DMS53 treated with DMSO at 0.1 percent for 48 hours (cell line): ENCODE measurements at regions not wholly inside any gene's neighbourhood (a gene's known extent, or its start where the extent isn't known, plus 50 kb on each side); places are given as distances from the start of the nearest gene placed in this dataset.
A peak's percentile ranks its signal among the peaks of the same experiment; 100 is the strongest.

Experiments used
- DNase-seq: peaks from one replicate; lab custom pipeline; 2025; ENCODE audit not compliant: unreplicated experiment; lab: John Stamatoyannopoulos, UW

- DNase-seq: no peak
These were observed 462.0 kb upstream of the ARID1B start for GRCh38 chr6:156315146-156315545.

DNA sequence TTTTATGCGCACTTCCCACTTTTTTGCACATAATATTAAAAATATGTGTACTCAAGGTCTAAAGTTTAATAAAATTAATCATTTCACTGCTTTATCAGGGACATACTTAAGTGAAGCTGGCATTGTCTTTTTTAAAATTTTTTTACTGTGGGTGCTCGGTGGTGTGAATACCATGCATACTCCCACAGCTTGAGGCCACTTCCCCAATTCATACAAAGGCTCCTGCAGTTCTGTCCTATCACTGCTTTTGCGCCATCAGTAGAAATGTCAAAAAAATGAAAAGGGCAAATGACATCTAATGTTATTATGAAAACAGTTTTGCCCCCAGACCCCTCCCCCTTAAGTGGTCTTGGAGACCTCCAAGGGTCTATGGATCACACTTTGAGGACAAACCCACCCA is 464.1 kb upstream of the ARID1B start:
- DNase-seq: no peak

GRCh38 chr6:156311291-156311690 is 465.9 kb upstream of the ARID1B start:
- no peak for DNase-seq

- DNase-seq: no peak
These were observed 466.5 kb upstream of the ARID1B start for GRCh38 chr6:156310701-156311100.

DNA sequence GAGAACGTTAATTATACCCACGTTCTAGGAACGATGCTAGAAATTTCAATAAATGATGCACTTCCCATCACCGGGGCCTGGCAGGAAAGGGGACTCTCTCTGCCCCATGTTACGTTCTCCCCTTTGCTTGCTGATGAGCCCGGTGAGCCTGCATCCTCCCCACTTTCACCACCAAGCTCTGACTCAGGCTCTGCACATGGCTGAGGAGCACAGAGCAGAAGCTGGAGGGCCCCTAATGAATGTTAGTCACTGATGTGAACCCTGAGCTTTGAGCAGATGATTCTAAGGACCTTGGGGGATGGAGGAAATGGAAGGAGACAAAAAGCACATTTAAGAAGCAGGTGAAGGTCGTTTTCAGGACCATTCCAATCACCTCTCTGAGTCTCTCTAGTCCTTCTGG is 468.2 kb upstream of the ARID1B start:
- DNase-seq: no peak

DNA sequence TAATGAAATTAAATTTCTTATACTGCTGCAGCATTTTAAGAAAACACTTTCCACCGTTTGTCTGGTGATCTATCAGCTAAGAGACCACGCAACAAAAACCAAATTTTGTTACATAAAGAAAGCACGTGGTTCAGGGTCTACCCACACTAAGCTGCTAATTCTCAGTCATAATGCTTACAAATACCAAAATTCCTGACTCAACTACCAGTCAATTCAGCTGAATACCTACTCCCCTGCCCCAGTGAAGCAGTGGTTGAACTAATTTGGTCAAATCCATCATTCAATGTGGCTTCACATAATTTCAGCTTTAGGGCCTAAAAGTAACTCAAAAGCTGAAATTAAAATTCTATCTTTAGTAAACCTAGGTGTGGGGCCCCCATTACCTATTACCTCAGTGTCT is 468.6 kb upstream of the ARID1B start:
- no peak for DNase-seq

DNA sequence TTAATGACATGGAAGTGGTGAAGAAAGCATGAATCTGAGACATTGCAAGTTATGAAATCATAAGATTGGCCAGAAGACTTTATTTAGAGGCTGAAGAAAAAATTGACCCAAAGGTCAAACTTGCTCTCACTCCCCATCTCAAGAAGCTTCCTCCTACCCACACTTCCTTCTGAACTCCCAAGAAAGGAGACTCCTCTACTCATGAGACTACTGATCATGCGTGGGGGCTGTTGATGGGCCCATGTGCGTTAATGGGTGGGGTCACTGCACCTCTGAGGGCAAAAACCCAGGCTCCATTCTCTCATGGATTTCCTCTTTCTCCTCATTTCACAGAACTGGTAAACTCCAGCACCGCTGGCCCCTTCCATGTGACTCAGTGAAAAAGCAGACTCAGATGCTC is 470.6 kb upstream of the ARID1B start:
- DNase-seq: no peak

DNA sequence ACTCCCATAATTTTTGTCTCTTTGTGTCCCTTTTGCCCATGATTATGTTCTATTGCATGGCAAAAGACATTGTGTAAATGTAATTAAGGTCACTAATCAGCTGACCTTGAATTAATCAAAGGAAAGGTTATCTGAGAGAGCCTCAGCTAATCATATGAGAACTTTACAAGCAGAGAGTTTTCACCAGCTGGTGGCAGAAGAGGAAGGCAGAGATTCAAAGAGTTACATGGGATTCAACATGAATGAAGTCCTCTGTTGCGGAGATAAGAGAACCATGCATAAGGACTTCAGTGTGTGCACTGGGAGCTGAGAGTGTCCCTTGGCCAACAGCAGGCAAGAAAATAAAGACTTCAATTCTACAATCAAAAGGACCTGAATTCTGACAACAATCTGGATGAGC is 494.1 kb upstream of the ARID1B start:
- no peak for DNase-seq

- no peak for DNase-seq
These were observed 495.1 kb upstream of the ARID1B start for GRCh38 chr6:156282087-156282486.

- DNase-seq: no peak
These were observed 495.9 kb upstream of the ARID1B start for GRCh38 chr6:156281266-156281665.

GRCh38 chr6:156280065-156280464 is 497.1 kb upstream of the ARID1B start:
- DNase-seq: no peak

DNA sequence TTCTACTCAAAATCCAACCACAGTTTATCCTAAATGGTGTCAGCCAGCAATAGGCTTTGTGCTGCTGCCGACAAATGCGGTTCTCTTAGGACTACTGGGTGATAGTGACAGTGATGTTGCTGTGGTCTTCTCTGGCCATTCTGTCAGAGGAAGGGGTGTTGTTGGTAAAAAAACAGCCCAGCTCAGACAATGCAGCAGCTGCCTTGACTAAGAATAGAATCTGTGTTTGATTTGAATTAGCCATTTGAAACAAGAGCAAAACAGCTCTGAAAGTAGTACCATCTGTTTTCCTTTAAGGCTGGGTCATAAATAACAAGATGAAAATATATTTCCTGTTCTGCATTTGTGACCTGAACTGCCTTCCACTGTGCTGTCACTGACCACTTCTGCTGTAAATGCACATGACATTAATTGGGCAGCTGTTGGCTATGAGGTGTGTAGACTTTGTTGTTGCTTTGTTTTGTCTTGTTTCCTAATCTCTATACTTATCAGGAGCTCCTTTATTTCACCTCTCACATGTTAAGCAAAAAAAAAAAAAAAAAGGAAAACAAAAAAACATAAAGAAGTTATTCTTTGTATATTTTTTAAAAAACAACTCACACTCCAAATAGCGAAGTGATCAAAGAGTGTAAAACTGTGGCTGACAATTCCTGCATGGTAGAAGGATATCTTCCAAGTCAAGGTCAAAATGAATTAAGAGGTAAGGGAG is 497.8 kb upstream of the ARID1B start:
- DNase-seq: no peak

GRCh38 chr6:156273065-156273711 is 504.0 kb upstream of the ARID1B start:
- no peak for DNase-seq

DNA sequence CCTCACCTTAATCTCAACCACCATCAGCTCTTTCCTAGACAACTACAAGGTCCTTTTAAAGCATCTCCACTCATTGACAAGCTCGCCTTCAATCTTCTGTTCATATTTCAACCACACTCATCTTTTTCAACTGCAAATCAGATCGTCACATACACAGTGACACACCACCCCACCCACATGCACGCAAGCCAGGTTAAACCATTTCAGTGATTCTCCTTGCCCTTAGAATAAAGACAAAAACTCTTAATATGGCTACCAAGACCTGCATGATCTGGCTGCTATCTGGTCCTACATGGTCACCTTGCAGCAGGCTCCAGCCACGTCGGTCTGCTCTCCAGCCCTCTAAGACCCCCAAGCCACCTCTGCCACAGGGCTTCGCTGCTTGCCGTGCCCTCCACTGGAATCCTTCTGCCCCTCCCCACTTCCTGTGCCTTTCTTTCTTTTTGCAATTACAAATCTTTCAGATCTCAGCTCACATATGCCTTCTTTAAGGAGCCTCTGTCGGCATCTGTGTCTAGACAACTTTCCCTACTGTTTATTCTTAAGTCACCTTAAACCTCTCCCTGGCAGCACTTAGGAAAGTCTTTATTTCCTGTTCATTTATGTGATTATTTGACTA is 507.3 kb upstream of the ARID1B start:
- DNase-seq: no peak

- no peak for DNase-seq
These were observed 508.3 kb upstream of the ARID1B start for GRCh38 chr6:156268849-156269248.

GRCh38 chr6:156262014-156262413 is 515.2 kb upstream of the ARID1B start:
- peak; percentile 10 for DNase-seq

DNA sequence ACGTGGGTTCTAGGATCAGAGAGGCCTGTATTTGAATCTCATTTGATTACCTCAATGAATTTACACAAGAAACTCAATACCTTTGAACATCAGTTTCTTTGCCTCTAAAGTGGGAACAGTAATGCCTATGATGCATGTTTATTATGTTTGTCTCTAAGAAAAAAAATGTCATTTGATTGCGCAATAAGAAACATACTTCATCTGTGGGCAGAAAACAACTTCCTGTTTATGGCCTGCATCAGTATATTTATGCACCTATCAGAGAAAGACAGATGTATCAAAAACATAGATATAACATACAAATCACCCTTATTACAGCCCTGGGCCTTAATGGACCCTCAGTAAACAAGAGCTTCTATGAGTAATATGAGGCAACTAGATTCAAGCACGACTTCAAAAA is 516.4 kb upstream of the ARID1B start:
- no peak for DNase-seq

DNA sequence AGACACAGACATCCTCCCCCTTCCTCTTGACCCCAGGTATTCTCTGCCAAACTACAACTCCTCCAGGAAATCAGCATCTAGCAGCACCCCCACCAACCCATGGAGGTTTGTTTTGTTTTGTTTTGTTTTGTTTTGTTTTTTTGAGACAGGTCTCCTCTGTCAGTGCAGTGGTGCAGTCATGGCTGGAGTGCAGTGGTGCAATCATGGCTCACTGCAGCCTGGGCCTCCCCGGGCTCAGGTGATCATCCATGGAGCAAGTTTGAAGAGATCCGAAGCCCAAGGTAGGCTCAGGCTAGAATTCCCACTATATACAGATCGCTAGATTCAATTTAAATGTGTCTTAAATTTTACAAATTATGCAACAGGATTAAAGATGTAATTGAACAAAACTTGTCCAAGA is 518.2 kb upstream of the ARID1B start:
- DNase-seq: no peak

GRCh38 chr6:156256161-156256560 is 521.0 kb upstream of the ARID1B start:
- DNase-seq: no peak

GRCh38 chr6:156254240-156254639 is 522.9 kb upstream of the ARID1B start:
- DNase-seq: no peak

DNA sequence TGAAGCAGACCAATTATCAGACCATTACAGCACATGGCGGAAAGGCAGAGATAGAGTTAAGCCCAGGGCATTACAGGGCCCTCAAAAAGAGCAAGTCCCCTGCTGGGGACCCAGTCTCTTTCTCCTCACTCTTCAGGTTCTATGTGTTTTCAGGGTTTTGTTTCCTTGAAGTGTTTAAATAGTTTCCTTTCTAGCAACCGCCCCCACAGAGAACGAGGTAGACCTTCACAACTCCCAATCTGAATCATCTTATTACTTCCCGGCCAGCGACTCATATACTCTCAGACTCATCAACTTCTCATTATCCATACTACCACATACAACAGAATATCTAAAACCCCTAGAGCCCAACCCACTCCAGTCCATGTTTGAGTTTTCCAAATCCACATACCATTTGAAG is 526.6 kb upstream of the ARID1B start:
- DNase-seq: no peak

DNA sequence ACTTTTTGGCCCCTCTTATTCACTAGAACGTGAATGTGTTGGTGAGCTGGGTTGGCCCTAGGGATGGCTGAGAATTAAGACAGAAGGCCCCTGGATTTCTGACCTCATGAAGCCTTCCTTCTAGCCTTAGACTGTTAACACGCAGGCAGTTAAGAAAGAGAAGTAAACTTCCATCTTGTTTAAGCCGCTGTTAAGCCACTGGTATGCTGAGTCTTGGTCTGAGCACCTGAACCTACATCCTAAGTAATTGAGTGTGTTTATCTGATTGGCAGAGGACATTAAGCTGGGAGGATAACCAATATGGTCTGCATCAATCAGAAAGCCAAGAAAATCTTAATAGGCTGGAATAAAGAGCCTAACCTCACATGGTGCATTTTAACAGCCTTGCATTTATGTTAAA is 535.0 kb upstream of the ARID1B start:
- no peak for DNase-seq
